ENCODE measurements at regions not wholly inside any gene's neighbourhood (a gene's known extent, or its start where the extent isn't known, plus 50 kb on each side); places are given as distances from the start of the nearest gene placed in this dataset.

DNA sequence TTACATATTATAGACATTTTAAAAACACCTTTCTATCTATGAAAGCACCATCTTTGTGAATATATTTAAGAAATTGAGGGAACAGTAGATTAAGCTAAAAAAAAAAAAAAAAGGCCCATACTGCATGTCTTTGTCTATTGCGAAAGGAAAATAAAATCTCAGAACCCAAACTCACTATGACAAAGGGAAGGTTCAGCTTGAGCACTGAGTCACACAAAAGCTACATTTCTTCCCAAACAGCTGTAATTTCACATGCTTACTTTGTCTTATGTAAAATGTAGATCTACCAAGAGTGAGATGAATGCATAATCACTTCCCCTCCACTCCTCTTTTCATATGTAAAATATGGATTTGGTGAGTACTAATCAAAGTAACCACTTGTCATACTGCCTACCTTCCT is 640.1 kb upstream of the KLF12 start:
- 87 to 100% (median 93%) methylated on average over 1 of the region's 1 CpG for WGBS, 5 donors
- intact Hi-C loops (cut with DNase I; ENCODE audit: low total_unique reads): no loop called here
- TF ChIP-seq, protein P1, sequence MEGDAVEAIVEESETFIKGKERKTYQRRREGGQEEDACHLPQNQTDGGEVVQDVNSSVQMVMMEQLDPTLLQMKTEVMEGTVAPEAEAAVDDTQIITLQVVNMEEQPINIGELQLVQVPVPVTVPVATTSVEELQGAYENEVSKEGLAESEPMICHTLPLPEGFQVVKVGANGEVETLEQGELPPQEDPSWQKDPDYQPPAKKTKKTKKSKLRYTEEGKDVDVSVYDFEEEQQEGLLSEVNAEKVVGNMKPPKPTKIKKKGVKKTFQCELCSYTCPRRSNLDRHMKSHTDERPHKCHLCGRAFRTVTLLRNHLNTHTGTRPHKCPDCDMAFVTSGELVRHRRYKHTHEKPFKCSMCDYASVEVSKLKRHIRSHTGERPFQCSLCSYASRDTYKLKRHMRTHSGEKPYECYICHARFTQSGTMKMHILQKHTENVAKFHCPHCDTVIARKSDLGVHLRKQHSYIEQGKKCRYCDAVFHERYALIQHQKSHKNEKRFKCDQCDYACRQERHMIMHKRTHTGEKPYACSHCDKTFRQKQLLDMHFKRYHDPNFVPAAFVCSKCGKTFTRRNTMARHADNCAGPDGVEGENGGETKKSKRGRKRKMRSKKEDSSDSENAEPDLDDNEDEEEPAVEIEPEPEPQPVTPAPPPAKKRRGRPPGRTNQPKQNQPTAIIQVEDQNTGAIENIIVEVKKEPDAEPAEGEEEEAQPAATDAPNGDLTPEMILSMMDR (IDR thresholded peaks at IDR 0.05 in 8 of 11, conservative IDR thresholded peaks at IDR 0.05 in 3 of 11): no peak
- TF ChIP-seq POLR2A (IDR thresholded peaks at IDR 0.05): no peak
- TF ChIP-seq POLR2AphosphoS5 (IDR thresholded peaks at IDR 0.05): no peak

DNA sequence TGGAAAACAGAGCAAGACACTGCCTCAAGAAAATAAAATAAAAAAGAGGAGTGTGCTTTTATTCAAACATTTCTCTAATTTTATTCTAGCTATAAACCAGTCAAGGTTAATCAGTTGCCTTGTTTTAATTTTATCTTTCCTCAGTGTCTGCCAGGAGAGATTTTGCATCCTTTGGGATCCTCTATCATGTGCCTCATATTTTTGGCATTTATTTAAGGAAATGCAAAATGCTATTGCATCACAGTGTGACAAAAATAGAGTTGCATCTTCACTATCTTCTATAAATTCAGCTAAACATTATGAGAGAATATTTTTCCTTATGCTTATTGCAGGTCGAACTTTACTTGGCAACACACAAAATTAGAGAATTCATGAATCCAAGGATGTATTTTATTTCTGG is 639.0 kb upstream of the KLF12 start:
- Histone ChIP-seq H3K27me3 (replicated peaks in 1 of 7) (no peaks in the 10 kb centered on the region), H3K36me3 (no peaks in the 10 kb centered on the region), H3K4me3 (no peak overlapping the region), H3K9me3 (no peaks in the 10 kb centered on the region), H3K27ac (no peak overlapping the region), H3K4me1 (no peaks in the 10 kb centered on the region)
- DNase-seq: no peak
- intact Hi-C loops (cut with DNase I; ENCODE audit: low total_unique reads): no loop called here
- WGBS, 5 donors: 79 to 96% (median 90%) methylated on average over 1 of the region's 1 CpG
- TF ChIP-seq, protein P1 (IDR thresholded peaks at IDR 0.05 in 8 of 11, conservative IDR thresholded peaks at IDR 0.05 in 3 of 11): no peak
- TF ChIP-seq POLR2AphosphoS5 (IDR thresholded peaks at IDR 0.05) (no peak), POLR2A (IDR thresholded peaks at IDR 0.05) (no peak)

More for the DNA sequence above, 640.1 kb upstream of the KLF12 start:
- Histone ChIP-seq H3K4me1 (no peaks in the 10 kb centered on the region), H3K4me3 (no peak overlapping the region), H3K27ac (no peak overlapping the region), H3K36me3 (no peaks in the 10 kb centered on the region), H3K27me3 (replicated peaks in 1 of 7) (no peaks in the 10 kb centered on the region), H3K9me3 (no peaks in the 10 kb centered on the region)
- no peak for DNase-seq

DNA sequence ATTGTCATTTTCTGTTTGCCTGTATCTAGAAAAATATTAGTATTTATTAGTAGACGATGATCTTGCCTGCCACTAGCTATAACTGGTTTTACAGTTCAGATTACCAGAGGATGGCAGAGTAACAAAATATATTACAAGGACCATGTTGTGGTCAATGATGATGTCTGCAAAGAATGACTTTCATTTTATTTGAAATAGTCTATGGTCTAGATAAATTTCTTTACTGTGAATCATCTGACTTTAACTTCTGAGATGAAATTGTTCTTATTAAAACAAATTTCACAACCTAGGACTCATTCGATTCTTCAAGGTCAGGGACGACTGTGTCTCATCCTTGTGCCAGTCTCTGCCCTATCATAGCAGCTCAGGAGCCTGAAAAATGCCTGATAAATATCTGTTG is 637.8 kb upstream of the KLF12 start:
- intact Hi-C loops (cut with DNase I; ENCODE audit: low total_unique reads): no loop called here
- no peak for DNase-seq
- H3K27me3 ChIP-seq (replicated peaks in 1 of 7): no peaks in the 10 kb centered on the region

DNA sequence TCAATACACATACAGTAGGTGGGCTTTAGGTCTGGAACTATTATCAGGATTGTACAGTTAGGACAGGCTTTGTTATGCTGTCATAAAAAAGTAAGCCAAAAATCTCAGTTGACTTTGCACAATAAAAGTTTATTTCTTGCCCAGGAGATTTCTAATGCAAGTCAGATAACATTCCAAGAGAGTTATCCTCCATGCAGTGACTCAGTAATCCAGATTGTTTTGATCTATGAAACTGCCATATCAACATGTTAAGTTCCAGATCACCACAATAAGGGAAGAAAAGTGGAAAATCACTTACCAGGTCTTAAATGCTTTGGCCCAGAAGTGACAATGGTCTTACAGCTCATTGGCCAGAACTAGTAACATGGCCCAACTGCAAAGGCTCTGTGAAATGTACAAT is 636.2 kb upstream of the KLF12 start:
- DNase-seq: no peak
- TF ChIP-seq POLR2AphosphoS5 (IDR thresholded peaks at IDR 0.05): no peak
- TF ChIP-seq, protein P1 (IDR thresholded peaks at IDR 0.05 in 8 of 11, conservative IDR thresholded peaks at IDR 0.05 in 3 of 11): no peak
- no peak for TF ChIP-seq POLR2A (IDR thresholded peaks at IDR 0.05)
- Histone ChIP-seq H3K36me3 (no peaks in the 10 kb centered on the region), H3K27ac (no peak overlapping the region), H3K9me3 (no peaks in the 10 kb centered on the region), H3K27me3 (replicated peaks in 1 of 7) (no peaks in the 10 kb centered on the region), H3K4me1 (no peaks in the 10 kb centered on the region), H3K4me3 (no peak overlapping the region)
- intact Hi-C loops (cut with DNase I; ENCODE audit: low total_unique reads): no loop called here

More for the DNA sequence above, 637.8 kb upstream of the KLF12 start:
- no peak for TF ChIP-seq POLR2AphosphoS5 (IDR thresholded peaks at IDR 0.05)
- TF ChIP-seq POLR2A (IDR thresholded peaks at IDR 0.05): no peak
- TF ChIP-seq, protein P1 (IDR thresholded peaks at IDR 0.05 in 8 of 11, conservative IDR thresholded peaks at IDR 0.05 in 3 of 11): no peak
- no peak overlapping the region for H3K27ac ChIP-seq
- H3K36me3 ChIP-seq: no peaks in the 10 kb centered on the region
- 77 to 90% (median 84%) methylated on average over 3 of the region's 3 CpGs for WGBS, 5 donors
- no peaks in the 10 kb centered on the region for H3K9me3 ChIP-seq
- H3K4me1 ChIP-seq: no peaks in the 10 kb centered on the region
- H3K4me3 ChIP-seq: no peak overlapping the region

All from spleen (tissue), 11 donors.